K562 (cell line): ENCODE measurements at regions not wholly inside any gene's neighbourhood (a gene's known extent, or its start where the extent isn't known, plus 50 kb on each side); places are given as distances from the start of the nearest gene placed in this dataset.

Experiments used
- ATAC-seq: fragments of 200-7000 bp; cut with Tn5 transposase; 3 replicates; pipeline ENCODE4 v1.9.1; 2020; ENCODE audit warnings: moderate library complexity
- BruUV-seq: library from RNA; stranded (reverse); fragments of 400-500 nt; replicated peaks from 2 replicates; lab custom pipeline; 2021; lab: Mats Ljungman, UMichigan
- CTCF ChIA-PET: fragments of 300-600 bp; formaldehyde crosslinking; extraction: SDS; loops from one replicate; lab custom pipeline; 2021; ENCODE audit warnings: low intra/inter-chr PET ratio; lab: Yijun Ruan, JAX
- POLR2A ChIA-PET: fragments of 300-600, 350-650 bp; sonication (Branson Sonifier 250); formaldehyde crosslinking; extraction: SDS; loops from one replicate; lab custom pipeline; 2021; ENCODE audit warnings: antibody characterized with exemption, inconsistent platforms; lab: Yijun Ruan, JAX
- DNase-seq, 4 experiments: peaks; one replicate each; pipeline versions ENCODE4 v3.0.0 to v3.0.0-alpha.2; 2011 to 2018; ENCODE audit warnings: low spot score in 3 of 4, mixed read lengths in 3 of 4; ENCODE audit errors: extremely low read depth in 1 of 4
- FAIRE-seq: peaks from 2 replicates; lab custom pipeline; 2011; peaks lifted over from hg19 to GRCh38; lab: Jason Lieb, UNC
- H2AFZ ChIP-seq: 2 replicates; pipeline ENCODE4 v1.6.0; 2011; ENCODE audit warnings: low read depth, low read length, control low read depth, inconsistent platforms
- H3K27ac ChIP-seq: fragments of 200-600 bp; 3 replicates; pipeline ENCODE4 v1.8.0; 2011; ENCODE audit warnings: low read depth, mild to moderate bottlenecking, control low read depth, inconsistent platforms, low read length, moderate library complexity, mixed read lengths; ENCODE audit errors: extremely low read depth
- H3K27me3 ChIP-seq, 2 experiments: fragments of 300-600 bp in 1 of 2; 2 replicates in 1 of 2; 3 replicates in 1 of 2; pipeline versions ENCODE4 v1.6.0 to v1.8.0; 2011; ENCODE audit warnings: inconsistent platforms in 2 of 2, low read length in 2 of 2, mild to moderate bottlenecking in 1 of 2, mixed read lengths in 1 of 2, moderate library complexity in 1 of 2; ENCODE audit not compliant: control insufficient read depth in 2 of 2, insufficient read depth in 2 of 2
- H3K36me3 ChIP-seq: fragments of 300-600 bp; 3 replicates; pipeline ENCODE4 v1.8.0; 2011; ENCODE audit warnings: mild to moderate bottlenecking, low read length, inconsistent platforms; ENCODE audit not compliant: control insufficient read depth, insufficient read depth
- H3K4me1 ChIP-seq, 2 experiments: fragments of 200-600 bp in 1 of 2; replicated peaks in 1 of 2; 2 replicates in 1 of 2; 3 replicates in 1 of 2; pipeline versions ENCODE4 v1.5.1 to v1.8.0; 2011; ENCODE audit warnings: inconsistent platforms in 2 of 2, low read length in 2 of 2, mild to moderate bottlenecking in 1 of 2, mixed read lengths in 1 of 2, moderate library complexity in 1 of 2; ENCODE audit not compliant: control insufficient read depth in 2 of 2, insufficient read depth in 2 of 2
- H3K4me2 ChIP-seq: 2 replicates; pipeline ENCODE4 v1.6.1; 2011; ENCODE audit warnings: low read length, control low read depth, inconsistent platforms, mixed read lengths; ENCODE audit not compliant: insufficient read depth
- H3K4me3 ChIP-seq: fragments of 200-600 bp; sonication (generic), shearing (Covaris generic); 2 replicates; pipeline ENCODE4 v1.5.1; 2016; ENCODE audit warnings: control low read depth, inconsistent platforms
- H3K79me2 ChIP-seq: fragments of 200-600 bp; 3 replicates; pipeline ENCODE4 v1.8.0; 2011; ENCODE audit warnings: low read length, inconsistent platforms; ENCODE audit not compliant: control insufficient read depth, insufficient read depth
- H3K9ac ChIP-seq, 2 experiments: 2 replicates each; pipeline versions ENCODE4 v1.6.0 to v1.6.1; 2011; ENCODE audit warnings: low read depth in 2 of 2, low read length in 2 of 2, control low read depth in 1 of 2, inconsistent platforms in 1 of 2, mild to moderate bottlenecking in 1 of 2, mixed read lengths in 1 of 2; ENCODE audit not compliant: insufficient read depth in 1 of 2
- H3K9me1 ChIP-seq: one replicate; pipeline ENCODE4 v1.6.0; 2011; ENCODE audit warnings: inconsistent platforms, mild to moderate bottlenecking, low read length, moderate library complexity; ENCODE audit not compliant: control insufficient read depth, insufficient read depth
- H3K9me3 ChIP-seq: replicated peaks from 2 replicates; pipeline ENCODE4 v1.5.1; 2011; ENCODE audit warnings: low read depth, low read length, inconsistent platforms; ENCODE audit not compliant: control insufficient read depth, insufficient read depth
- H4K20me1 ChIP-seq: replicated peaks from 2 replicates; pipeline ENCODE4 v1.6.1; 2011; ENCODE audit warnings: low read length, inconsistent platforms, mixed read lengths; ENCODE audit not compliant: control insufficient read depth, insufficient read depth
- ADNP ChIP-seq: fragments of 200-800 bp; sonication (Bioruptor generic); IDR thresholded peaks from 2 replicates; pipeline ENCODE4 v1.6.1; 2016; ENCODE audit warnings: missing genetic modification characterization, missing compliant biosample characterization
- BHLHE40 ChIP-seq: IDR thresholded peaks from 2 replicates; pipeline ENCODE4 v1.6.1; 2011; ENCODE audit warnings: low read length, improper control_type of control experiment
- CGGBP1 ChIP-seq: fragments of 250-450 bp; sonication (Bioruptor Pico); IDR thresholded peaks from 2 replicates; pipeline ENCODE4 v1.9.0; 2021; ENCODE audit warnings: mild to moderate bottlenecking
- EHMT2 ChIP-seq: fragments of 450-650 bp; IDR thresholded peaks from 2 replicates; pipeline ENCODE4 v1.6.1; 2018; ENCODE audit warnings: antibody characterized with exemption
- HOXB6 ChIP-seq: fragments of 250-450 bp; sonication (Bioruptor Pico); IDR thresholded peaks from 2 replicates; pipeline ENCODE4 v1.5.1; 2022; ENCODE audit warnings: mild to moderate bottlenecking, borderline replicate concordance
- IRF2 ChIP-seq: sonication (generic); formaldehyde crosslinking; IDR thresholded peaks from 2 replicates; pipeline ENCODE4 v1.8.1; 2022; ENCODE audit warnings: mild to moderate bottlenecking, missing genetic modification reagents
- PPARD ChIP-seq: fragments of 250-450 bp; sonication (Bioruptor Pico); IDR thresholded peaks from 2 replicates; pipeline ENCODE4 v1.8.0; 2022; ENCODE audit warnings: inconsistent platforms, mild to moderate bottlenecking, moderate library complexity
- SMARCE1 ChIP-seq: fragments of 450-650 bp; IDR thresholded peaks from 2 replicates; pipeline ENCODE4 v1.7.1; 2016; ENCODE audit warnings: mild to moderate bottlenecking
- WHSC1 ChIP-seq: IDR thresholded peaks from one replicate; pipeline ENCODE4 v1.6.1; 2012; ENCODE audit warnings: low read length, control low read depth, inconsistent platforms
- ZNF212 ChIP-seq: fragments of 450-650 bp; formaldehyde crosslinking; IDR thresholded peaks from 2 replicates; pipeline ENCODE4 v1.4.0; 2020; ENCODE audit warnings: mild to moderate bottlenecking
- ZNF384 ChIP-seq: IDR thresholded peaks from 2 replicates; pipeline ENCODE4 v1.6.1; 2012; ENCODE audit warnings: low read depth, low read length, improper control_type of control experiment
- ZNF766 ChIP-seq: fragments of 200-800 bp; sonication (Bioruptor generic); conservative IDR thresholded peaks from 2 replicates; pipeline ENCODE4 v1.6.1; 2016; ENCODE audit warnings: missing genetic modification characterization, missing compliant biosample characterization
- ZNF778 ChIP-seq: fragments of 450-650 bp; formaldehyde crosslinking; IDR thresholded peaks from 2 replicates; pipeline ENCODE4 v1.4.0; 2020; ENCODE audit warnings: mild to moderate bottlenecking, moderate library complexity
- WGBS: fragments of 100-300 bp; shearing (Covaris generic); methylation state at CpG from one replicate; pipeline ENCODE4 v1.1.6; 2016; ENCODE audit warnings: low coverage, mixed read lengths; ENCODE audit not compliant: insufficient coverage; ENCODE audit errors: missing lambda C conversion rate; 5-methylcytosine and 5-hydroxymethylcytosine counted together
- in situ Hi-C: fragments of 300-500 bp; cut with MboI; formaldehyde crosslinking; loops from 4 replicates; pipeline ENCODE4 v1.15.0; 2018; ENCODE audit warnings: inconsistent platforms, mixed read lengths
- intact Hi-C: fragments of 100-400 bp; cut with micrococcal nuclease; formaldehyde crosslinking; loops from 2 replicates; pipeline ENCODE4 v1.14.2; 2022
- TF ChIP-seq, protein P1 (sequence below): fragments of 450-650 bp; formaldehyde crosslinking; IDR thresholded peaks from 2 replicates; pipeline ENCODE4 v1.4.0; 2020; ENCODE audit warnings: mild to moderate bottlenecking, moderate library complexity
- TF ChIP-seq, protein P2 (sequence below), 3 experiments: IDR thresholded peaks in 2 of 3; conservative IDR thresholded peaks in 1 of 3; 2 replicates each; pipeline ENCODE4 v1.5.1; 2011 to 2012; ENCODE audit warnings: low read length in 3 of 3, mild to moderate bottlenecking in 3 of 3, control low read depth in 2 of 3, improper control_type of control experiment in 1 of 3, inconsistent platforms in 1 of 3, low read depth in 1 of 3, mixed read lengths in 1 of 3, moderate library complexity in 1 of 3; ENCODE audit not compliant: insufficient read depth in 2 of 3

DNA sequence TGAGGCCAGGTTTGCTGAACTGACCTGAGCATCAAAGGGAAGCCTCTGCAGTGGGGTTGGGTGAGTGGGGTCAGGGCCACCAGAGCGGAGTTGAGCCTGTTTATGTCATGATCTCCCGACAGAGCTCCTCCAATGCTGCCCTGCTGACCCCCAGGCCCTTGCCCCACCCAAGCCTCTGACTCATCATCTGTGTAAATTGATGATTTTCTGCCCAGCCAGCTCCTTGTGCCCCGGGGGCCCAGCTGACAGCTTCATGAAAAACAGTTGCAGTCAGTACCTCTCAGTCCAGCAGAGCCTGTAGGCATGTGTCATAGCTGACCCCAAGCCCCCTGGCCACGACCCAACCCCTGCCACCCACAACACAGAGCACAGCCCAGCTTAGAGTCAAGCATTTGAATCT is 134.9 kb downstream of the CCT6B start:
- H3K4me1 ChIP-seq: no peaks in the 10 kb centered on the region; a peak in 1 of 5 replicates
- no peak overlapping the region for H2AFZ ChIP-seq
- ATAC-seq (0 out of 3 replicates have a peak, but pooled peaks have one; percentile 26), DNase-seq (peak; percentile 8 to 21 (median 18)), FAIRE-seq (no peak)
- WGBS: 0% methylated on average over 4 of the region's 4 CpGs
- H3K9me3 ChIP-seq: no peaks in the 10 kb centered on the region
- H3K79me2 ChIP-seq: no peaks in the 10 kb centered on the region
- ChIA-PET CTCF (no interaction called here), POLR2A (interaction anchor here (1.1 kb wide), 1 partner anchor 21 kb away, joined by 3 read pairs; no protein-coding TSS in a partner anchor)
- TF ChIP-seq IRF2 (no peak), ZNF212 (CRISPR knock-in tag) (no peak), BHLHE40 (no peak), ZNF766 (no peak), ADNP (tag) (no peak), SMARCE1 (no peak), WHSC1 (no peak), ZNF384 (no peak), HOXB6 (no peak), ZNF778 (CRISPR knock-in tag) (no peak), PPARD (no peak), EHMT2 (no peak), CGGBP1 (CRISPR knock-in tag) (no peak)
- TF ChIP-seq, protein P1, sequence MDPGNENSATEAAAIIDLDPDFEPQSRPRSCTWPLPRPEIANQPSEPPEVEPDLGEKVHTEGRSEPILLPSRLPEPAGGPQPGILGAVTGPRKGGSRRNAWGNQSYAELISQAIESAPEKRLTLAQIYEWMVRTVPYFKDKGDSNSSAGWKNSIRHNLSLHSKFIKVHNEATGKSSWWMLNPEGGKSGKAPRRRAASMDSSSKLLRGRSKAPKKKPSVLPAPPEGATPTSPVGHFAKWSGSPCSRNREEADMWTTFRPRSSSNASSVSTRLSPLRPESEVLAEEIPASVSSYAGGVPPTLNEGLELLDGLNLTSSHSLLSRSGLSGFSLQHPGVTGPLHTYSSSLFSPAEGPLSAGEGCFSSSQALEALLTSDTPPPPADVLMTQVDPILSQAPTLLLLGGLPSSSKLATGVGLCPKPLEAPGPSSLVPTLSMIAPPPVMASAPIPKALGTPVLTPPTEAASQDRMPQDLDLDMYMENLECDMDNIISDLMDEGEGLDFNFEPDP: no peak
- TF ChIP-seq, protein P2, sequence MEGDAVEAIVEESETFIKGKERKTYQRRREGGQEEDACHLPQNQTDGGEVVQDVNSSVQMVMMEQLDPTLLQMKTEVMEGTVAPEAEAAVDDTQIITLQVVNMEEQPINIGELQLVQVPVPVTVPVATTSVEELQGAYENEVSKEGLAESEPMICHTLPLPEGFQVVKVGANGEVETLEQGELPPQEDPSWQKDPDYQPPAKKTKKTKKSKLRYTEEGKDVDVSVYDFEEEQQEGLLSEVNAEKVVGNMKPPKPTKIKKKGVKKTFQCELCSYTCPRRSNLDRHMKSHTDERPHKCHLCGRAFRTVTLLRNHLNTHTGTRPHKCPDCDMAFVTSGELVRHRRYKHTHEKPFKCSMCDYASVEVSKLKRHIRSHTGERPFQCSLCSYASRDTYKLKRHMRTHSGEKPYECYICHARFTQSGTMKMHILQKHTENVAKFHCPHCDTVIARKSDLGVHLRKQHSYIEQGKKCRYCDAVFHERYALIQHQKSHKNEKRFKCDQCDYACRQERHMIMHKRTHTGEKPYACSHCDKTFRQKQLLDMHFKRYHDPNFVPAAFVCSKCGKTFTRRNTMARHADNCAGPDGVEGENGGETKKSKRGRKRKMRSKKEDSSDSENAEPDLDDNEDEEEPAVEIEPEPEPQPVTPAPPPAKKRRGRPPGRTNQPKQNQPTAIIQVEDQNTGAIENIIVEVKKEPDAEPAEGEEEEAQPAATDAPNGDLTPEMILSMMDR (IDR thresholded peaks at IDR 0.05 in 2 of 3, conservative IDR thresholded peaks at IDR 0.05 in 1 of 3; ENCODE audit: insufficient read depth in 2 of 3, low read depth in 1 of 3, low read length in 3 of 3): no peak
- H3K9me1 ChIP-seq: no peaks in the 10 kb centered on the region
- H3K9ac ChIP-seq: peak overlapping the region in 1 of 2 experiments; percentile 26; a peak in 1 of 4 replicates
- H3K4me2 ChIP-seq: no peak overlapping the region
- in situ Hi-C loops (no loop called here), intact Hi-C loops (no loop called here)
- no peak overlapping the region for H3K27ac ChIP-seq
- H4K20me1 ChIP-seq: no peaks in the 10 kb centered on the region; the same call in 1 of the 2 replicates
- H3K4me3 ChIP-seq: no peak overlapping the region
- peaks cover 0 to 5% of the 10 kb centered on the region in 2 experiments; a peak in 1 of 5 replicates for H3K27me3 ChIP-seq
- H3K36me3 ChIP-seq: no peaks in the 10 kb centered on the region
- no TSS peak for BruUV-seq
